GM21786 (cell line): ENCODE measurements at regions not wholly inside any gene's neighbourhood (a gene's known extent, or its start where the extent isn't known, plus 50 kb on each side); places are given as distances from the start of the nearest gene placed in this dataset.

Experiments
- ATAC-seq: cut with Tn5 transposase; IDR thresholded peaks from one replicate; pipeline ENCODE4 v1.9.1; 2021; ENCODE audit not compliant: unreplicated experiment

DNA sequence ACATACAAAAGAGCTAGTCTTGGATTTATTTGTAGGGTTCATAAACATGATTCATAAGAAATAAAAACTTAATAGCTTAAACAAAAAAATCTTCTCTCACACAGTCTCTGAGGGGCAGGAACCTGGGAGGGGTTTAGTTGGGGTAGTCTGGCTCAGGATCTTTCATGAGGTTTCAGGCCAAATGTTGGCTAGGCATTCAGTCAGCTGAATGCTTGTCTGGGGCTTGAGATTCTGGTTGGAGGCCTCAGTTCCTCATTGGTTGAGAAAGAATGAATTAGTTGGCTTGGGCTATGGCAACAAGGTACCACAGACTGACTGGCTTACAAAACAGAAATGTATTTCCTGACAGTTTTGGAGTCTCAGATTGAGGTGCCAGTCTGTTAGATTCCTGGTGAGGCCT lies 74.3 kb downstream of the ANKRD7 start:
- ATAC-seq, result no peak

DNA sequence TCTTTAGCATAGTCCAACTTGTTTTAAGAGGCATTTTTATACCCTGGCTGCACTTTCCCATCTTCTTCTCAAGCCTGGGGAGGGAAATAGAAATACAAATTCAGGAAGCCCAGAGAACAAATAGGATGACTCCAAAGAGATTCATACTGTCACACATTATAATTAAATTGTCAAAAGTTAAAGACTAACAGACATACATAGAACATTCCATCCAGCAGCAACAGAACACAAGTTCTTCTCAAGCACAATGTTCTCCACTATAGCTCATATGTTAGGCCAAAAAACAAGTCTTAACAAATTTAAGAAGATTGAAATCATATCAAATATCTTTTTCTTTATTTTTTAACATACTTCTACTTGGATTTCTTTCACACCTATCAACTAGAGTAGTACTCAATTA lies 75.7 kb downstream of the ANKRD7 start:
- ATAC-seq, result no peak

DNA sequence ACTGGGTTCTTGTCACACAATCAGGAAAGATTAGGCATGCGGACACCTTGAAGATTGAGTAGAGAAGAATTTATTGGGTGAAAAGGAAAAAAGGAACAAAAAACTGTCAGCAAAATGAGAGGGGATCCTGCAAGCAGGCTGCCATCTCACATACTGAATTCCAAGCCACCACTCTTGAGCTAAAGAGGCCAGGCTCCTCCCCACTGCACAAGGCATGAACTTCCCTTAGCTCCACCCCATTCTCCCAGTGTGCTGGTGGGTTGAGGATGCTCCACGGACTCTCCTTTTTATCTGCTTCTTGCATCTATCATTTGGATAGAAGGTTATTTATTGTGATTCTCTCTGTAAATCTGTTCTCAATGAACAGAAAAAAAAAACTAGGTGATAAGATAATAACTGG lies 79.6 kb downstream of the ANKRD7 start:
- ATAC-seq, result no peak

DNA sequence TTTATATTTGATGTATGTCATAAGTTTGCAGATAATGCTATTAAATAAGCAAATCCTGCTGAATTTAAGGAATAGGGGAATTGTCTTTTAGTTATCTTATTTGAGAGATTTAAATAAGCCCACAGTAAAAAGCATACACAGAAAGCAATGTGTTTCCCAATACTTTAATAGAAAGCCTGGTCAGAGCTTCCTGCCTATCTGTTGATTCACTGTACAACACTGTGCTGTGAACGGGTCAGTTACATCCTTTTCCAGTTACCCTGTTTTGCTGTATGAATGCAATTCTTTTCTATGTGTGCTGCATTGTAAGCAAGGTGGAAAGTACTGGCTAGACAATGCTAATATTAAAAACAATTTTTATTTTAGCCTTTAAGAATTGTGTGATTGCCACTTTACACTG lies 81.2 kb downstream of the ANKRD7 start:
- no peak for ATAC-seq

DNA sequence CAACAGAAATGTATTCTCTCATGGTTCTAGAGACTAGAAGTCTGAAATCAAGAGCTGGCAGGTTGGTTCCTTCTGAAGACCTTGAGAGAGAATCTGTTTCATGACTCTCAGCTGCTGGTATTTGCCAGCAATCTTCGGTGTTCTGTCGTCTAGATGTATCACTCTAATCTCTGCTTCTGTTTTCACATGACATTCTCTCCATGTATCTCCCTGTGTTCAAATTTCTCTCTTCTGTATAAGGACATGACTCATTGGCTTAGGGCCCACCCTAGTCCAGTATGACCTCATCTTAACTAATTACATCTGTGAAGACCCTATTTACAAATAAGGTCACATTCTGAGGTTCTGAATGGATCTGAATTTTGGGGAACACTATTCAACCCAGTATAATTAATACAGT lies 82.3 kb downstream of the ANKRD7 start:
- ATAC-seq, result no peak

DNA sequence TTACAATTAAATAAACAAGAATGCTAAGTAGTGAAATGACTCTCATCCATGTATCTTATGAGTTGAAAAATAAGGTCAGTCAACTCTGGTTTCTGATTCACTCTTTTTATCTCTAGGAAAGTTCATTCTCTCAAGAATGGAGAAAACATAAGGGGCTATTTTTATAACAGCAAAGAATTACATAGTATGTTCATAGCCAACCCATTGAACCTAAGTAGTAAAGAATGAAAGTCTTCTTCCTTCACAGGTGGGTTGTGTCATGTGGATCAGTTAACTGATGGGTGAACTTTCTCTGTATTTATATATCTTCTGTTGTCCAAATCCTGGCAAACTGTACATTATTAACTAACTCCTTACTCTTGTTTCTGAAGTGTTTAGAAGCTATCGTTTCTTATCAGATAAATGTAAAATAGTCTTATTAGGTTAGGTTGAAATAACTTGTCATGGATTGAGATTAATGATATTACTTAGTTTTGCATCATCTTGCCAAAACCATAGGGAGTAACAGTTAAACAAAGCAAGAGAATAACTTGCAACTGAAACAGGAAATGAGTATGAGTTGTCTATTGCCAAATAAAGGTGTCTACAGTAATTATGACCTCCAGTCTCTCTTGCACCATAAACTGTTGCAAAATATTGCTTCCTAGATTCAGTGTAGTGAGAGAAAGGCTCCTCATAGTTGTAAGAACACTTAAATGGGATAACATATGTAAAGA lies 86.8 kb downstream of the ANKRD7 start:
- ATAC-seq, result peak; percentile 75

DNA sequence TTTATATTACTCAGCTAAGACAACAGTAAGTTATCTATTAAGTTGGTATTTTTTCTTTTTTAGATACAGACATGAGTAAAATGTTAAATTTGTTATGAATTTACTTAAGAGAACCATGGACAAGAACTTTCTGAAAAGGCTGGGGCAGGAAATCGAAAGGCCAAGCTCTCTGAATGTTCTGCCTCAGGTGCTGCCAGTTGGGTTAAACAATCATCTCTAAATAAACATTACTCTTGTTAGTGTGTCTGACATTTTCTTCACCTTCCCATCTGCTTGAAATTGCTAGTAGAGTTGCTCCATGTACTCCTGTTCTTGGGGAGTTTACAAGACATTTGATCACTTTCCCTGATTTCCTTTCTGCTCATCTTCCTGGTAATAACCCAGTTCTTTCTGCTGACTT lies 87.5 kb downstream of the ANKRD7 start:
- peak; percentile 54 for ATAC-seq

DNA sequence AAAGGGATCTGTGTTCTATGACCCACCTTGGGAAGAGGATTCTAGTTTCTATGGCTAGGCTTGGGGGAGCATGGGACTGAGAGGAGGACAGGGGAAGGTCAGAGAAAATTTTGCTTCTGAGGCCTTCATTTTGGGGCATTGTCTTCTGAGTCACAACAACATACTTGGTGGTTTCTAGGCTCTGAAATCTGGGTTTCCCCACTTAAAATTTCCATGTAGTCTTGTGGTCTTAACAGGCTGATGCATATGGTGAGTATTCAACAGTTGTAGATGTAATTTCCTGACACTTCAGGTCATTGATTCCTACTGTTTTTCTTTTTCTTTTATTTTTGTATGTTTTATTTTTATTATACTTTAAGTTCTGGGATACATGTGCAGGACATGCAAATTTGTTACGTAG lies 88.5 kb downstream of the ANKRD7 start:
- peak; percentile 42 for ATAC-seq

DNA sequence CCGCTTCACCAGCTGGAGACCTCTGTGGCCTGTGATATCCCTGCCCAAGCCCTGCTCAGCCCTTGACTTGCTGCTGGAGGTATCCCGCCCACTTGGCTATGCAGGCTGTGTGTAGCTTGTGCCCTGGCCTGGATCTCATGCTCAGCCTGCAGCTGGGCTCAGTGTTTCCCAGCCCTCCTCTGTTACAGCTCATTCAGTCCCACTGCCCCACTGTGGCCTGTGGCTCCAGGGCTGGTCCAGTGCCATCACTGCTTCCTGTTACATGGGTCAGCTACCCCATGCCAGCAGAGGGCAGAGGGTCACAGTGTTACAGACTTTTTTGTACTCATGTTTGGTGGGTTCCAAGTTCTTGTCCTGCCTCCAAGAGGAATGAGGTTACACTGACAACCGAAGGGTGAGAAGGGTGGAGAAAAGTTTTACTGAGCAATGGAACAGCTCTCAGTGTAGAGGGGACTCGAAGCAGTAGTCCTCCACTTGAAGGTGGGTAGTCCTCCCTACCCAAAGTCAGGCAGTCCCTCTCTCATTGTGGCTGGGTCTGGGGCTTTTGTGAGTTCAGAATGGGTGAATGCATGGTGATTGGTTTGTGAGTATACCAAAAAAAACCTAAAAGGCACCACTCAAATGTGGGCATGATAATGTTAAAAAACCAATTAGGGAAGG lies 100.4 kb downstream of the ANKRD7 start:
- ATAC-seq, result peak; percentile 40

DNA sequence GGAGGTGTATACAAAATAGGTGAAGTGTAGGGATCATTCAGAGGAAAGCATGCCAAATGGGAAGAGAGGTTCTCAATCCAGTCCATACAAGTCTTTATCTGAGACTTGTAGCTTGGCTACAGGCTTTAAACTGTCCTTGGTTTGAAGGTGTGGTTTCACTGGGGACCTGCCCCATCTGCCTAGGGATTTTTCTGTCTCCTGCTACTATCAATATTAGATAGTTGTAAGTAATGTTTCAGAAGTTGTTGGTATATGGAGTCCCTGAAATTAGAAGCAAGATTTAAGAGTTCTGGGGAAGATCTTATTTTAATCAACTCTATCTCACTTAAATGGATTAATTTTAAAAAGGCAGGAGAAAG lies 100.9 kb downstream of the ANKRD7 start:
- ATAC-seq, result peak; percentile 42

DNA sequence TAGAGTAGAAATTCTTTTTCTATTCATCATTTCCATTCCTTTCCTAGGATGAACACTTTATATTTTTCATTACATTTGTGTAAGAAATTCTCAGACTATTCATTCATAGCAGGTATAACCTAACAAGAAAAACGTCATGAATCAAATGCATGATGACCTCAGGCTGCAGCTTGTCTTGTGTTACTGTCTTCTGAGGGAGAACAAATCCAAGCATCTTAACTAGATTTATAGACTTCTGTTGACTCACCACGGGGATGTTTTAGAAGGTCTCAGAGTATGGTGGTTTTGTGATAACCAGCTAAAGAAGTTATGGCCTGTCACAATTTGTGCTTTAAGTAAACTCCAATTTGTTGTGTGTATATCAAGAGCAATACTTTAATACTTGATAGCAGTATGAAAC lies 102.7 kb downstream of the ANKRD7 start:
- no peak for ATAC-seq

DNA sequence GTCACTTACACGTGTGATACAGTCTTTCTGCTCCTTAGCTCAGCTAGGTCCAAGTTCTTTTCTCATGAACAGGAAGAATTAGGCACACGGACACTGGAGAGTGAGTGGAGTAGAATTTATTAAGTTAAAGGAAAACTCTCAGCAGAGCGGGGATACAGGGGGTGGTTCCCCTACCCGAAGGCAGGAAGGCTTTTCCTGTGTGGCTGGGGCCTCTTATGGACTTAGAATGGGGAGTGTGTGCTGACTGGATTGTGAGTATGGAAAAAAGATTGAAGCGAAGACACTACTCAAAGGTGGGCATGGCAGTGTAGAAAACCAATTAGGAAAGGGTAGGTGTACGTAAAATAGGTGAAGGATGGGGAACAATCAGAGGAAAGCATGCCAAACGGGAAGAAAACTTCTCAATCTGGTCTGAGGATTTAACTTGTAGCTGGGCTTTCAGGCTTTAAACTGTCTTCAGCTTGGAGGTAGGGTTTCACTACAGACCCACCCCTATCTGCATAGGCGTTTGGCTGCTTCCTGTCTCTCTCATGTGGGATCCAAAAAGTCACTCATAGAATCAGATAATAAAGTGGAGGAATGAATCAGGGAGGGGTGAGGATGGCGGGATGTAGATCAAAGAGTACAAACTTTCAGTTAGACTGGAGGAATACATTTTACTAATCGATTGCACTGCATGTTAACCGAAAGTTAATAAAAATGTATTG lies 104.2 kb downstream of the ANKRD7 start:
- no peak for ATAC-seq

DNA sequence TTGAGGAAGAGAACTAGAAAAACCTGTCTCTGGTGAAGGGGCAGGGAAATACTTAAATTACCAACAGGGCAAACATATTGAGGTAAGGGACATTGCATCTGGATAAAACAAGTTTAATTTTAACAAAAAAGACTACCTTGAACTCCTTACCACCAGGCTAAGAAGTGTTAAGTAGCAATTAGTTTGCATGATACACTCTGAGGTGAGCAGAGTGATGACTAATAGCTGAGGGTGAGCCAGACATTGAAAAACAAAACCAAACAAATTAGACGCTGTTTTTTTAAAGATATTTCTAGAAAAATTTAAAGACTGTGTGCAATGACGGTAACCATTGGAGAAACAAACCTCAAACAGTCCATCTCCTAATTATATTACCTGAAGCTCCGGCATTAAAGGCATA lies 105.9 kb downstream of the ANKRD7 start:
- ATAC-seq, result no peak

DNA sequence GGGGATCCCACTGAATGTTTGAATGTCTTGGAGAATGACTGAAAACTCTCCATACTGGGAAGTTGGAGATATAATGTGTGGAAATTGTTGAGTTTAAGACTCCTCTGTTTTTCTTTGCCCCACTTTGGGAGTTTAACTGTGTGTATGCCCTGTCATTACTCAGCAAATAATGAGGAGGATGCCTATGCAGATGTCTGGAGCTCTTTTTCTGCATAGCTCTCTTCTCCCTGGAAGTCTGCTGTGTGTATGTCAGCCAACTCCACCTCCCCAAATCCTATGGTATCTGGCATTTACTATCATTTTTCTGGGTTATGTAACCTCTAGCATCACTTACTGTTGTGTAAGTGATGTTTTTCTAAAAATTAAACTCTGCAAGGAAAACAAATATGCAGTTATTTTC lies 122.2 kb downstream of the ANKRD7 start:
- ATAC-seq, result no peak

DNA sequence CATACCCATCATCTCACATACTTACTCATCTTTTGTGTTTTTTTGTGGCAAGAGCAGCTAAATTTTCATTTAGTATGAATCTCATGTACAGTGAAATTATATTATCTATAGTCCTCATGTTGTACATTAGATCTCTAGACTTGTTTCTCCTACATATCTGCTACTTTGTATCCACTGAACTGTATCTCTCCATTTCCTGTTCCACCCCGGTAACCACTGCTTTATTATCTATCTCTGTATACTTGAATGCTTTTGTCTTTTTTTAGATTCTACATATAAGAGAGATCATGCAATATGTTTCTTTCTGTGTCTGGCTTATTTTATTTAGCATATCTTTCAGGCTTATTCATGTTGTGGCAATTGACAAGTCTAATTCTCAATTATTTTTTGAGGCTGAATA lies 125.1 kb downstream of the ANKRD7 start:
- ATAC-seq, result no peak

DNA sequence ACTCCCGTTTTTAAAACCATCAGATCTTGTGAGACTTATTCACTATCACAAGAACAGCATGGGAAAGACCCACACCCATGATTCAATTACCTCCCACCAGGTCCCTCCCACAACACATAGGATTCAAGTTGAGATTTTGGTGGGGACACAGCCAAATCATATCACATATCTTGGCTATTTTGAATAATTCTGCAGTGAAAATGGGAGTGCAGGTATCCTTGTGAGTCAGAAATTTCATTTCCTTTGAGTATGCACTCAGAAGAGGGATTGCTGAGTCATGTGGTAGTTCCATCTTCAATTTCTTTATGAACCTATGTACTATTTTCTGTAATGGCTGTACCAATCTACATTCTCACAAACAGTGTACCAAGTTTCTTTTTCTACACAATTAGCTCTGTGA lies 125.8 kb downstream of the ANKRD7 start:
- no peak for ATAC-seq

DNA sequence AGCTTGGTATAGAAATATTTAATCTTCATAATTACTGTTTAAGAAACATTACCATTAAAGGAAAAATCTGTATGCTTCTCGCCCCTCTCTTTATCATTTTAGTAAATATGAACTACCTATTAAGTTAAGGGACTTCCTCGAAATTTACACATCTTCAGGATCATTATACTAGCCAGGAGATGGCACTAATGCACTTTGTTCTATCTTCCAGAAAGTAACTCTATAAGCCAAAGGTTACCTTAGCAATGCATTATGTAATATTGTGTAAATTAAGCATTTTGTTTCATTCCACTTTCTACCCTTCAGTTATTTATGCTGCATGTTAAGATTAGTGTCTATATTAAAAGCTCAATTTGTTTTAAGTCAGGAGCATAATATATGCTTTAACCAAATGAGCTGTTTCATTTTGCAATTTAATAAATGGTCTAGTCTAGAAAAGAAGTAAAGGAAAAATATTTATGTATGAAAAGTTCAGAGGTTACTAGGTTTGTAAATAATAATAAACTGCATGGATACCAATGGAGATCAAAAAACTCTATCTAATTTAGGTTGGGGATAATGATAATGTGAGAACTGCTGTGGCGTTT lies 128.5 kb downstream of the ANKRD7 start:
- no peak for ATAC-seq

DNA sequence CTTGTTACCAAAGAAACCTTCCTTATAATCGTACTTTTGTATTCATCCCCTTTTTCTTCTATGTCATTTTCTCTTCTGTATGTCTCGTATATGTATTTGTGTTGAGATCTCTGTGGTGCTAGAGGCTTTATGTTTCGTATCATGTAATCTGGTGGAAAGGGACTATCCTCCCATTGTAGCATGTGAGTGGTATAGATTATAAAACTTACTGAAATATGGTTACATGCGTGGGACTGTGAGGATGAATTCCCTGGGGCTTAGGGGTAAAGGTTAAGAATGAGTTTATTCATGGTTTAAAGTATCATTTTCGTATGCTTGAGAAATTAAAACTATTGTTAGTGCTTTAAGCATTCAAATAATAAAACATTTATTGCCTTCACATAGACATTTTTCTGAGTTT lies 141.9 kb downstream of the ANKRD7 start:
- ATAC-seq, result no peak

DNA sequence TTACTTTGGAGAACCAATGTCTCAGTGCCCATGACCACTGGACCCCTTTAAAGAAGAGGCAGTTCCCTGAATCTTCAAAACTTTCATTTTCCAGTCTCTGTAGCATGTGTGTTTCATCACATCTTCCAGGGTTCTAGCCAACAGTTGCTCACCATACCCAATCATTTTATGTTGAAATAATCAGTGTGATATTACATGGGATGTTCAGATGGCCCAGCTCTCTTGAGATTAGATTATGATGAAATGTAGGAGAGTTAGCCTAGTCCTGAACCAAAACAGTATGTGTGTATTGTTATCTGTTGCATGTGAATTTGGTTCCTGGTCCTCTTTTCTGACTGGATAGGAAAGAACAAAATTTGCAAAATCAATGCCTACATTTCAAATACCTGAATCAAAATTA lies 144.5 kb downstream of the ANKRD7 start:
- no peak for ATAC-seq

DNA sequence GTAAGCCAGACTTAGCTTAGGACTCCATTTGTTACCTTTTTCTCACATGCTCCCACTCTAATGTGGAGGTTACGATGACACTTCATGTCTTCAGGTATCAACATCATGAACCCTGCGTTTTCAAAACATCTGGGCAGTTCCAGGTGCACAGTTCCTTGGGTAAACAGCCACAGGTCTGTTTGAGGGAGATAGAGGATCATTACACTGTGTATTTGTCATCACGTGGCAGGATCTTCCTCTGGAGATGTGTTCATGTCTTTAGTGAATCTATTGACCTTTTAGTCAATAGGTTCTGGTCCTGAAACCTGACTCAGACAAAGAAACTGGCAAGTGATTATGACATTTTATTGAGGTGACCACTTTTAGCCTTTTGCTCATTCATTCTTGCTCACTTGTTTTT lies 145.5 kb downstream of the ANKRD7 start:
- ATAC-seq, result no peak

DNA sequence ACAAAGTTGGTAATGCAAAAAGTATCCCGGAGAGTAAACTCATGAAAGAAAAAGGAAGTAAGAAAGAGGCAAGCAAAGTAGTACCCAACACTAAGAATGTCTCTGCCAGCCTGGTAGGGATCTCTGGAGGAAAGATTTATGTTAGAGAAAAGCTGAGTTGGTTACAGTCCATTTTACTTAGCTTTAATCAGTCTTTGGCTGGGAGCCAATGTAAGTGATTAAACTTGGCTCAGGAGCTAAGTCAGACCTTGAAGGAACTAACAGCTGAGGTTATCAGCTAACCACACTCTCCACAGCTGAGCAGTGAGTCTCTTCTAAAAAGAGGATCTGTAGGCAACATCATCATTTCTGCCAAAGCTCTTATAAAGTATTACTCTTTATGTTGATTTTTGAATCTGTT lies 148.0 kb downstream of the ANKRD7 start:
- peak; percentile 52 for ATAC-seq

DNA sequence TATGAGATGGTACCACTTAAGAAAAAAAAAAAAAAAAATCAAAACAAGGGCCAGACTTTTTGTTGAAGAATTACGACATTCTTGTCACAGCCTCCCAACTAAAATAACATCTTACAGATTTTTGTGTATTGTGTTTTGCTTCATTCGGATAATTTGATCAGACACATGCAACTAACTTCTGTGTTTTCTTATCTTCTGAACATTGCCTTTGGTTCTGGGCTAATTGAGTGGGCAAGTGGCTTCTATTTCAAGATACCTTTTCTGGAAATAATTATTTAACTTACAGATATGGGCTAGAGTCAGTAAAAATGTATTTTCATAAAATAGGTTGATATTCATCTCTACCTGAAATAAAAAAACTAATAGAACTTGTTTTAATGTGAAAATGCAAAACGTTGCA lies 165.1 kb downstream of the ANKRD7 start:
- no peak for ATAC-seq
